ENCODE measurements at regions not wholly inside any gene's neighbourhood (a gene's known extent, or its start where the extent isn't known, plus 50 kb on each side); places are given as distances from the start of the nearest gene placed in this dataset.

GRCh38 chr2:21288739-21289520, 165.2 kb downstream of the TDRD15 start:
- no peaks in the 10 kb centered on the region for H3K27me3 ChIP-seq
- H3K4me2 ChIP-seq = no peak overlapping the region
- no peaks in the 10 kb centered on the region for H4K20me1 ChIP-seq
- no peaks in the 10 kb centered on the region for H3K36me3 ChIP-seq
- H3K9me3 ChIP-seq (replicated peaks in 1 of 11) = no peaks in the 10 kb centered on the region
- H3K4me1 ChIP-seq = no peaks in the 10 kb centered on the region
- no peak overlapping the region for H3K4me3 ChIP-seq
- no peak overlapping the region for H3K27ac ChIP-seq
- no peak overlapping the region for H3K9ac ChIP-seq
- no peak for TF ChIP-seq Cebpa-rat (IDR thresholded peaks at IDR 0.05)

GRCh38 chr2:21289551-21289950, 165.8 kb downstream of the TDRD15 start:
- TF ChIP-seq Cebpa-rat (IDR thresholded peaks at IDR 0.05) = no peak
- no peaks in the 10 kb centered on the region for H3K9me3 ChIP-seq (replicated peaks in 1 of 11)
- no peak overlapping the region for H3K9ac ChIP-seq
- no peaks in the 10 kb centered on the region for H3K36me3 ChIP-seq
- H3K27ac ChIP-seq = no peak overlapping the region
- no peaks in the 10 kb centered on the region for H4K20me1 ChIP-seq
- H3K27me3 ChIP-seq = no peaks in the 10 kb centered on the region
- H3K4me3 ChIP-seq = no peak overlapping the region
- H3K4me2 ChIP-seq = no peak overlapping the region
- H3K4me1 ChIP-seq = no peaks in the 10 kb centered on the region

DNA sequence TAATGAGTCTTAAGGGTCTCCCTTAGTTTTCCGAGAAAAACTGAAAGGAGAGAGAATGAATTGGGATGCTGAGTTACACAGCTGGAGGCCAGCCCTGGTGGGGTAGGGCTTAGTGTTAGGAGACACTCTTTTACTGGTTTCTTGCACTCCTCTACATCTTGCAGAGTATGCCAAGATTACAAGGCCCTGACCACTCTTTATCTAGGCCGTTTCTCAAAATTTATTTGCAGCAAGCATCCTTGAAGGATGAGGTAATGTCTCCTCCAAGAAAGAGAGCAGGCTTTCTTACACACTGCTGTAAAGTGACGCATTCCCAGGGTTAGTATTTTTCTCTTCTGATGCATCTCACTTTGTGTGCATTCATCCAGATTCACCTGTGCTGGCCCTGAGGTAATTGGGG, 166.2 kb downstream of the TDRD15 start:
- H3K4me1 ChIP-seq = no peaks in the 10 kb centered on the region
- H3K27ac ChIP-seq = no peak overlapping the region
- no peak overlapping the region for H3K4me3 ChIP-seq
- no peak overlapping the region for H3K9ac ChIP-seq
- H3K36me3 ChIP-seq = no peaks in the 10 kb centered on the region
- no peak overlapping the region for H3K4me2 ChIP-seq
- no peaks in the 10 kb centered on the region for H3K9me3 ChIP-seq (replicated peaks in 1 of 11)
- no peak for TF ChIP-seq Cebpa-rat (IDR thresholded peaks at IDR 0.05)
- H3K27me3 ChIP-seq = no peaks in the 10 kb centered on the region
- H4K20me1 ChIP-seq = no peaks in the 10 kb centered on the region

DNA sequence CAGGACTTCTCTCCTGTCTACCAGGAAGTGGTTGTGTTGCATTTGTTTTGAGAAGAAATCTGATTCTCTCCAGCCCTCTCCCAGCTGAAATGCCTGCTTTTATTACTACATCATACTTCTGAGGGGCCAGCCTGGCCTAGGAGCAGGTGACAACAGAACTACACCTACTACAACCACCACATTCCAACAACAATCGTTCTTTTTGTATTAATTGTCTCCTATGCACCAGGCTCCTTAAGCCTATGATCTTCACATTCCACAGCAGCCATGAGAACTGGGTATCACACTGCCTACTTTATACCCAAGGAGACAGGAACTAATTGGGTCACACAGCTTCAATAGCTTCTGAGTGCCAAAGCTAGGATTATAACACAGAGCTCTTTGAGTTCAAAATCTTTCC, 167.7 kb downstream of the TDRD15 start:
- no peaks in the 10 kb centered on the region for H4K20me1 ChIP-seq
- H3K36me3 ChIP-seq = no peaks in the 10 kb centered on the region
- H3K4me2 ChIP-seq = no peak overlapping the region
- no peaks in the 10 kb centered on the region for H3K9me3 ChIP-seq (replicated peaks in 1 of 11)
- no peak for TF ChIP-seq Cebpa-rat (IDR thresholded peaks at IDR 0.05)
- no peak overlapping the region for H3K27ac ChIP-seq
- H3K9ac ChIP-seq = no peak overlapping the region
- no peak overlapping the region for H3K4me3 ChIP-seq
- H3K4me1 ChIP-seq = no peaks in the 10 kb centered on the region
- H3K27me3 ChIP-seq = no peaks in the 10 kb centered on the region

DNA sequence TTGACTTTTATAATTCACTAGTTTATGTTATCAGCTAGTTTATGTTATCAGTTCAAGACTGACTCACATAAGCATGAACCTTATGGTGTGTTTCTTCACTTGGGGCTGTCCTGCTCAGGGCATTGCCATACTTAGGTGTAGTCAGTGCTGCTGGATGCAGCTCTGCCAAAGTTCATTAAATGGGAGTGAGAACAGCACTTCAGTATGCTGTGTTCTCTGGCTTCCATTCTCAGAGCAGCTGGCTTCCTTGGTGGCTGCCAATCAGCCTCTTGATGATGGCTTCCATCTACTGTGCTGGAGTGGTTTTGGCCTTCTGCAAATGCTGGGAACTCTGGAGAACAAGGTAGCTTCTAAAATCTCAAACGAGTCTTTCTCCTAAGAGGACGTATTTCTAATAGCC, 170.7 kb downstream of the TDRD15 start:
- no peaks in the 10 kb centered on the region for H3K4me1 ChIP-seq

GRCh38 chr2:21299411-21299810, 175.6 kb downstream of the TDRD15 start:
- H3K4me3 ChIP-seq = no peak overlapping the region
- H3K9me3 ChIP-seq (replicated peaks in 1 of 11) = no peaks in the 10 kb centered on the region
- H4K20me1 ChIP-seq = no peaks in the 10 kb centered on the region
- no peak overlapping the region for H3K4me2 ChIP-seq
- no peak overlapping the region for H3K9ac ChIP-seq
- no peaks in the 10 kb centered on the region for H3K27me3 ChIP-seq
- H3K36me3 ChIP-seq = no peaks in the 10 kb centered on the region
- H3K27ac ChIP-seq = no peak overlapping the region
- H3K4me1 ChIP-seq = no peaks in the 10 kb centered on the region
- TF ChIP-seq Cebpa-rat (IDR thresholded peaks at IDR 0.05) = no peak

More for the DNA sequence above, 170.7 kb downstream of the TDRD15 start:
- no peaks in the 10 kb centered on the region for H3K36me3 ChIP-seq
- H3K4me2 ChIP-seq = no peak overlapping the region
- TF ChIP-seq Cebpa-rat (IDR thresholded peaks at IDR 0.05) = no peak
- no peak overlapping the region for H3K4me3 ChIP-seq
- H3K9me3 ChIP-seq (replicated peaks in 1 of 11) = no peaks in the 10 kb centered on the region
- no peak overlapping the region for H3K9ac ChIP-seq
- no peaks in the 10 kb centered on the region for H4K20me1 ChIP-seq
- no peaks in the 10 kb centered on the region for H3K27me3 ChIP-seq
- no peak overlapping the region for H3K27ac ChIP-seq

DNA sequence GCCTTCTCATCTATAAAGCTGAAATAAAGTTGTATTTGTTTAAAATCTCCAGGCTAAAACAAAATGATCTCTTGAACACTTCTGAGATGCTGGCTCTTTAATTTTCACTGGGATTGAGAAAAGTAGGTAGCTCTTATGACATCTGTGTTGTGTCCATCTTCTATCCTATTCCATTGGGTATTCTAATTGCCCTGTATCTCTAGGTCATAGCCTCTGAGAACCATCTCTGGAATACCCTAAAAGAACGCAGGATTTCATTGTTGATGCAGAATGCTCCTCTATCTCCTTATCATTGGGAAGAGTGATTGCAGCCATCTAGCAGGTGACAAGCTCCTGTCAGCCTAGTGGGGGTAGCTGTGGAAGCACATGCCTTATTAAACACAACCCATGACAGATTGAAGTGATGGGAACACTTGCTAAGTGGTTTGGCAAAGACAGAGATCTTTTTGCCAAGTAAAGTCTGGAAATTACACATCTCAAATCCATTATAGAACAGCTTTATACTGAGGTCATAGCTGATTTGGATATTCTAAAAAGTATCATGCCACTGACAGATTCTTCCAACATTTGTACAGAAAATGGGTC, 178.2 kb downstream of the TDRD15 start:
- Histone ChIP-seq H3K9ac (no peak overlapping the region), H3K9me3 (replicated peaks in 1 of 11) (no peaks in the 10 kb centered on the region)

DNA sequence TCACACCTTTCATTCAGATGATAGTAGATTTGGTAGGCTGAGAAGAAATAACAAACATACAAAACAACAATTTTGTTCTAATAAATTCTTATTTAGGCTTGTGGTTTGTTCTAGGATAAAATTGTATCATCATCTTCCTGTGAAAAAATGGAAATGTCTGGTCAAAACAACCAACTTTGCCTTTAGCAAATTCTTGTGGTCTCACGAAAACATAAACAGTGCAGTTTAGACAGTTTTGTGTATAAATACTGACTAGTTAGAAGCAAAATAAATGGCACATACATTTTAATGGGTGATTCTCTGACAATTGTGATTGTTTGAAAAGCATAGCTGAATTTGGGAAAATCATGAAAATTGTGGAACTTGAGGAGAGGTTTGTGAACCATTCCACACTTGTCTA, 180.1 kb downstream of the TDRD15 start:
- H3K9ac ChIP-seq = no peak overlapping the region
- no peaks in the 10 kb centered on the region for H3K27me3 ChIP-seq
- no peak overlapping the region for H3K4me2 ChIP-seq
- no peaks in the 10 kb centered on the region for H3K36me3 ChIP-seq
- TF ChIP-seq Cebpa-rat (IDR thresholded peaks at IDR 0.05) = no peak
- no peaks in the 10 kb centered on the region for H4K20me1 ChIP-seq
- no peak overlapping the region for H3K27ac ChIP-seq
- H3K4me1 ChIP-seq = no peaks in the 10 kb centered on the region
- no peaks in the 10 kb centered on the region for H3K9me3 ChIP-seq (replicated peaks in 1 of 11)
- H3K4me3 ChIP-seq = no peak overlapping the region

More for the DNA sequence above, 178.2 kb downstream of the TDRD15 start:
- H3K27ac ChIP-seq = no peak overlapping the region
- no peaks in the 10 kb centered on the region for H3K36me3 ChIP-seq
- no peak overlapping the region for H3K4me2 ChIP-seq
- H4K20me1 ChIP-seq = no peaks in the 10 kb centered on the region
- TF ChIP-seq Cebpa-rat (IDR thresholded peaks at IDR 0.05) = no peak
- no peak overlapping the region for H3K4me3 ChIP-seq
- H3K4me1 ChIP-seq = no peaks in the 10 kb centered on the region
- H3K27me3 ChIP-seq = no peaks in the 10 kb centered on the region

GRCh38 chr2:21305581-21305980, 181.8 kb downstream of the TDRD15 start:
- Histone ChIP-seq H3K4me1 (no peaks in the 10 kb centered on the region), H3K27me3 (no peaks in the 10 kb centered on the region), H3K36me3 (no peaks in the 10 kb centered on the region), H3K27ac (no peak overlapping the region), H3K9me3 (replicated peaks in 1 of 11) (no peaks in the 10 kb centered on the region), H3K4me3 (no peak overlapping the region), H4K20me1 (no peaks in the 10 kb centered on the region), H3K9ac (no peak overlapping the region), H3K4me2 (no peak overlapping the region)
- no peak for TF ChIP-seq Cebpa-rat (IDR thresholded peaks at IDR 0.05)

DNA sequence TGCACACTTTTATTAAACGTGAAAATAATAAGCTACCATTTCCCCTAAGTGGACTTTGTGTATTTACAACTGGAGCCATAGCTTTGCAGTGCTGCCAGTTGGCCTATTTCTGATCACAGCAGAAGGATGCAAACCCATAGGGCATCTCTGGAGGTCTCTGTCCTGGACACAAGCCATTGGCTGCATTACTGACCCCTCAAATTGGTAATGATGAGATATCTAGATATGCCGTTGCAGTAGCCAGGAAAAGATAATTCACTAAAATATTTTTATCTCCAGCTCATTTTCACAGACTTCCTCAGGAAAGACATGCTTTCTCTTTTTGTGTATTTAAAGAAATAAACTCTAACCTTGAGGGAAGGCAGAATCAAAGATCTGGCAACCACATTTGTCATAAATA, 182.5 kb downstream of the TDRD15 start:
- H4K20me1 ChIP-seq = no peaks in the 10 kb centered on the region
- H3K9me3 ChIP-seq (replicated peaks in 1 of 11) = no peaks in the 10 kb centered on the region
- H3K4me3 ChIP-seq = no peak overlapping the region
- H3K36me3 ChIP-seq = no peaks in the 10 kb centered on the region
- H3K27me3 ChIP-seq = no peaks in the 10 kb centered on the region
- H3K4me2 ChIP-seq = no peak overlapping the region
- H3K4me1 ChIP-seq = no peaks in the 10 kb centered on the region
- no peak overlapping the region for H3K27ac ChIP-seq
- H3K9ac ChIP-seq = no peak overlapping the region
- TF ChIP-seq Cebpa-rat (IDR thresholded peaks at IDR 0.05) = no peak
